AG09309 (cell line): ENCODE measurements at regions not wholly inside any gene's neighbourhood (a gene's known extent, or its start where the extent isn't known, plus 50 kb on each side); places are given as distances from the start of the nearest gene placed in this dataset.

Experiments
- DNase-seq: peaks from one replicate; pipeline ENCODE4 v3.0.0-alpha.2; 2010; ENCODE audit warnings: low read depth
- H3K4me3 ChIP-seq: 2 replicates; pipeline ENCODE4 v1.5.1; 2011; ENCODE audit warnings: mild to moderate bottlenecking, low read depth, low read length, moderate library complexity; ENCODE audit not compliant: control insufficient read depth
- CTCF ChIP-seq: IDR thresholded peaks from 2 replicates; pipeline ENCODE4 v1.5.1; 2011; ENCODE audit warnings: mild to moderate bottlenecking, low read depth, low read length, inconsistent platforms; ENCODE audit not compliant: insufficient read depth, control insufficient read depth; ENCODE audit errors: missing control alignments

DNA sequence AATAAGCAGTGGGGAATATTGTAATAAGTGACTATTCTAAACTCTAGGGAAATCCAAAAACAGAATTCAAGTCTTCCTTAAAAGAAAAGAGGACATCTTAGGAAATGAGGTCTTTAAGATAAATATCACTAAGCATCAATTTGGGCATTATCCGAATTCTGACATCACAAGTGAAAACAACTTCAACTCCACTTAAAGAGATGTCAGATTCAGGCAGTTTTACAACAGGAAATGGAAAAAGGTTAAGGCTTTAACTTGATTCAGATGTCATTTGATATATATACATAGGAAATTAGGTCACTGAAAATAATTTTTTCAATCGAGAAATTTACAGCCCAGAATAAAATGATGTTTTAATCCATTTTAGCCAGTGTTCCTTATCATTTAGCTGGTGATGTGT is 435.4 kb downstream of the SETD4 start:
- H3K4me3 ChIP-seq = no peak overlapping the region
- DNase-seq = no peak
- no peak for TF ChIP-seq CTCF

DNA sequence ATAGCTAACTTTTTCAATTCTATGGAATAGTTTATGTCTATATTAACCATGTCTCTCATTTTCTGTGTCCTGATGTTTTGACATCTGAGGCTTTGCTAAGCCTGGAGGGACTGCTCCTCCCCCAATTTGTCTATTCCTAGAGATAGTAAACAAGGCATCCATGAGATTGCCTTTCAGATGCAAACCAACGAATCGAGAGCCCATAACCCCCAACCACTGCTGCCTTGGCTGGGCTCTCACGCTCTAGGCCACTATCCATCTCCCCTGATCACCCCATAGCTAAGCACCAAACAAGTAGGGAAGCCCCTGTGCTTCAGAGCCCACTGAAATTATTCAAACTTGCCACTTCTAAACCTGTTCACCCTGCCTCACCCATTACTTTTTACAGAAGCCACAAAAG is 437.7 kb downstream of the SETD4 start:
- DNase-seq = no peak
- TF ChIP-seq CTCF = no peak
- no peak overlapping the region for H3K4me3 ChIP-seq

DNA sequence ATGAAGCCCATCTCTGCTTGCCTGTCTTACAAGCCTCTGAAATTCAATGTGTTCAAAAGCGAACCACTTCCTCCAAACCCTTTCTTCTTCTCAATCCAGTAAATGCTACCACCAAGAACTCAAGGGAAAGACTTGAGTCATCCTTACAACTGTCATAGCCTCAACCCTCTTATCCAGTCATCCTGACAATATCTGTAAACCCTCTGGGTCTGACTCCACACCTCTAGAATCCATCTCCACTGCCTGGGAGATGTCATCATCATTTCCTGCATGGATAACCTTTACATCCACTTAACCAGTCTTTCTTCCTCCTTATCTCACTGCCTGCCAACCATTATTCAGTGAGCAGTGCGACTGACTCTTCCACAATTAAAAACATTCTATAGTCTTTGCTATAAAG is 441.1 kb downstream of the SETD4 start:
- DNase-seq = peak; percentile 50
- no peak for TF ChIP-seq CTCF
- H3K4me3 ChIP-seq = no peak overlapping the region

- TF ChIP-seq CTCF = no peak
- no peak overlapping the region for H3K4me3 ChIP-seq
- DNase-seq = no peak
Observed at GRCh38 chr21:35617491-35617890, 442.8 kb downstream of the SETD4 start.

- peak; percentile 56 for DNase-seq
- TF ChIP-seq CTCF = peak; percentile 43
- no peak overlapping the region for H3K4me3 ChIP-seq
Observed at GRCh38 chr21:35616090-35616489, 444.2 kb downstream of the SETD4 start.

DNA sequence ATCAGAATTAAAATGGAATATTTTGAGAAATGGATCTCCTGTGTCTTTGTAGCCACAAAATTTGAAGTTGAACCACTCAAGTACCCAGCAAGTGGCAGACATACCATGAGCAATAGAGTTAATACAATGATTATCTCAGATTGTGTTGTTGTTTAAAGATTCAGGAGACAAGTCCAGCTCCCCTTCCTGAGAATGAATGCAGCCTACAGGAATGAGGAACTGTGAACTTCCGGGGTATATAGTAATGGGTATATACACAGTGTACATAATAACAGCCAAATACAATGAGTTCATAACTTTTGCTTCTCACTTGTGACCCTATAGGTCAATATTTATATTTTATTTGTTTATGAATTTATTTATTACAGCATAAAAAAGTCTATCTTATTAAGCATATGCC is 445.0 kb downstream of the SETD4 start:
- no peak for TF ChIP-seq CTCF

GRCh38 chr21:35614396-35614921 is 445.9 kb downstream of the SETD4 start:
- no peak for DNase-seq
- TF ChIP-seq CTCF = no peak

More for the DNA sequence above, 445.0 kb downstream of the SETD4 start:
- H3K4me3 ChIP-seq = no peak overlapping the region
- no peak for DNase-seq

More at GRCh38 chr21:35614396-35614921, 445.9 kb downstream of the SETD4 start:
- no peak overlapping the region for H3K4me3 ChIP-seq
